HEK293 (cell line): ENCODE measurements at regions not wholly inside any gene's neighbourhood (a gene's known extent, or its start where the extent isn't known, plus 50 kb on each side); places are given as distances from the start of the nearest gene placed in this dataset.

Source experiments
- MEIS1 ChIP-seq: sonication (generic); formaldehyde crosslinking; IDR thresholded peaks from 2 replicates; pipeline ENCODE4 v1.8.1; 2022; ENCODE audit warnings: missing genetic modification reagents, mild to moderate bottlenecking, borderline replicate concordance
- REPIN1 ChIP-seq: fragments of 450-650 bp; formaldehyde crosslinking; IDR thresholded peaks from 2 replicates; pipeline ENCODE4 v1.5.1; 2017; ENCODE audit warnings: missing biosample characterization, missing genetic modification characterization, low read depth
- TRIM28 ChIP-seq: IDR thresholded peaks from 2 replicates; pipeline ENCODE4 v1.6.1; 2011; ENCODE audit warnings: low read length, control low read depth, borderline replicate concordance
- YY1 ChIP-seq: fragments of 450-650 bp; formaldehyde crosslinking; IDR thresholded peaks from 2 replicates; pipeline ENCODE4 v1.5.1; 2018; ENCODE audit warnings: missing biosample characterization, missing genetic modification characterization
- ZNF174 ChIP-seq: fragments of 450-650 bp; formaldehyde crosslinking; IDR thresholded peaks from 2 replicates; pipeline ENCODE4 v1.5.0; 2017; ENCODE audit warnings: missing biosample characterization, mild to moderate bottlenecking, missing genetic modification characterization
- ZNF660 ChIP-seq: fragments of 450-650 bp; IDR thresholded peaks from 2 replicates; pipeline ENCODE4 v1.5.1; 2018; ENCODE audit warnings: missing biosample characterization, mild to moderate bottlenecking, missing genetic modification characterization
- ZNF747 ChIP-seq: fragments of 450-650 bp; formaldehyde crosslinking; IDR thresholded peaks from 2 replicates; pipeline ENCODE4 v1.5.1; 2016; ENCODE audit warnings: missing biosample characterization, missing genetic modification characterization
- ZNF776 ChIP-seq: fragments of 450-650 bp; formaldehyde crosslinking; IDR thresholded peaks from 2 replicates; pipeline ENCODE4 v1.5.0; 2017; ENCODE audit warnings: missing biosample characterization, missing genetic modification characterization, borderline replicate concordance
- ZSCAN16 ChIP-seq: fragments of 450-650 bp; formaldehyde crosslinking; IDR thresholded peaks from 2 replicates; pipeline ENCODE4 v1.5.1; 2016; ENCODE audit warnings: missing biosample characterization, missing genetic modification characterization
- TF ChIP-seq, protein P1 (sequence below): fragments of 450-650 bp; formaldehyde crosslinking; IDR thresholded peaks from 2 replicates; pipeline ENCODE4 v1.5.1; 2016; ENCODE audit warnings: missing biosample characterization, missing genetic modification characterization
- TF ChIP-seq, protein P2 (sequence below): fragments of 450-650 bp; formaldehyde crosslinking; IDR thresholded peaks from 2 replicates; pipeline ENCODE4 v1.5.1; 2017; ENCODE audit warnings: missing biosample characterization, missing genetic modification characterization
- TF ChIP-seq, protein P3 (sequence below): fragments of 450-650 bp; IDR thresholded peaks from 2 replicates; pipeline ENCODE4 v1.5.1; 2018; ENCODE audit warnings: missing biosample characterization, mild to moderate bottlenecking, missing genetic modification characterization

DNA sequence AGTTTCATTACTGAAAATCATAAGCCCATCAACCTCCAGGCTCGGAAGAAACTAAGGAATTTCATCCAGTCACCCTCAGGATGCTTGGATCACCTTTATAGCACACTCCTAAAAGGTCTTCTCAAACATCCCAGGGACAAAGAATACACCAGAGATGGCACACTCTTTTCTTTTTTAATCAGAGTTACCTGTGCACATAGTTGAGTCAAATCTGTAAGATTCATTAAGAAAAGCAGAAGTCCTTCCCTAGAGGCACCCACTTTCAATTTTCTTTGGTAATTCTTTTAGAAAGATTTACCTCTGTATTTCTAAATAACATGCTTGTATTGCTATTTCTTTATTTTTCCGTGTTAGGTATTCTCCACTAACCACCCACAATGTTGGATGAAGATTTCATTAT, 50.6 kb upstream of the IL6 start:
- TF ChIP-seq, protein P1, sequence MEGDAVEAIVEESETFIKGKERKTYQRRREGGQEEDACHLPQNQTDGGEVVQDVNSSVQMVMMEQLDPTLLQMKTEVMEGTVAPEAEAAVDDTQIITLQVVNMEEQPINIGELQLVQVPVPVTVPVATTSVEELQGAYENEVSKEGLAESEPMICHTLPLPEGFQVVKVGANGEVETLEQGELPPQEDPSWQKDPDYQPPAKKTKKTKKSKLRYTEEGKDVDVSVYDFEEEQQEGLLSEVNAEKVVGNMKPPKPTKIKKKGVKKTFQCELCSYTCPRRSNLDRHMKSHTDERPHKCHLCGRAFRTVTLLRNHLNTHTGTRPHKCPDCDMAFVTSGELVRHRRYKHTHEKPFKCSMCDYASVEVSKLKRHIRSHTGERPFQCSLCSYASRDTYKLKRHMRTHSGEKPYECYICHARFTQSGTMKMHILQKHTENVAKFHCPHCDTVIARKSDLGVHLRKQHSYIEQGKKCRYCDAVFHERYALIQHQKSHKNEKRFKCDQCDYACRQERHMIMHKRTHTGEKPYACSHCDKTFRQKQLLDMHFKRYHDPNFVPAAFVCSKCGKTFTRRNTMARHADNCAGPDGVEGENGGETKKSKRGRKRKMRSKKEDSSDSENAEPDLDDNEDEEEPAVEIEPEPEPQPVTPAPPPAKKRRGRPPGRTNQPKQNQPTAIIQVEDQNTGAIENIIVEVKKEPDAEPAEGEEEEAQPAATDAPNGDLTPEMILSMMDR (tag by site-specific recombination) = no peak
- TF ChIP-seq YY1 (tag by site-specific recombination) (no peak), REPIN1 (no peak), ZSCAN16 (tag by site-specific recombination) (no peak), ZNF747 (tag by site-specific recombination) (no peak), MEIS1 (CRISPR knock-in tag) (no peak), TRIM28 (no peak), ZNF660 (no peak), ZNF776 (tag by site-specific recombination) (no peak), ZNF174 (tag by site-specific recombination) (no peak)
- TF ChIP-seq, protein P2, sequence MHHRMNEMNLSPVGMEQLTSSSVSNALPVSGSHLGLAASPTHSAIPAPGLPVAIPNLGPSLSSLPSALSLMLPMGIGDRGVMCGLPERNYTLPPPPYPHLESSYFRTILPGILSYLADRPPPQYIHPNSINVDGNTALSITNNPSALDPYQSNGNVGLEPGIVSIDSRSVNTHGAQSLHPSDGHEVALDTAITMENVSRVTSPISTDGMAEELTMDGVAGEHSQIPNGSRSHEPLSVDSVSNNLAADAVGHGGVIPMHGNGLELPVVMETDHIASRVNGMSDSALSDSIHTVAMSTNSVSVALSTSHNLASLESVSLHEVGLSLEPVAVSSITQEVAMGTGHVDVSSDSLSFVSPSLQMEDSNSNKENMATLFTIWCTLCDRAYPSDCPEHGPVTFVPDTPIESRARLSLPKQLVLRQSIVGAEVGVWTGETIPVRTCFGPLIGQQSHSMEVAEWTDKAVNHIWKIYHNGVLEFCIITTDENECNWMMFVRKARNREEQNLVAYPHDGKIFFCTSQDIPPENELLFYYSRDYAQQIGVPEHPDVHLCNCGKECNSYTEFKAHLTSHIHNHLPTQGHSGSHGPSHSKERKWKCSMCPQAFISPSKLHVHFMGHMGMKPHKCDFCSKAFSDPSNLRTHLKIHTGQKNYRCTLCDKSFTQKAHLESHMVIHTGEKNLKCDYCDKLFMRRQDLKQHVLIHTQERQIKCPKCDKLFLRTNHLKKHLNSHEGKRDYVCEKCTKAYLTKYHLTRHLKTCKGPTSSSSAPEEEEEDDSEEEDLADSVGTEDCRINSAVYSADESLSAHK (tag by site-specific recombination) = no peak
- TF ChIP-seq, protein P3, sequence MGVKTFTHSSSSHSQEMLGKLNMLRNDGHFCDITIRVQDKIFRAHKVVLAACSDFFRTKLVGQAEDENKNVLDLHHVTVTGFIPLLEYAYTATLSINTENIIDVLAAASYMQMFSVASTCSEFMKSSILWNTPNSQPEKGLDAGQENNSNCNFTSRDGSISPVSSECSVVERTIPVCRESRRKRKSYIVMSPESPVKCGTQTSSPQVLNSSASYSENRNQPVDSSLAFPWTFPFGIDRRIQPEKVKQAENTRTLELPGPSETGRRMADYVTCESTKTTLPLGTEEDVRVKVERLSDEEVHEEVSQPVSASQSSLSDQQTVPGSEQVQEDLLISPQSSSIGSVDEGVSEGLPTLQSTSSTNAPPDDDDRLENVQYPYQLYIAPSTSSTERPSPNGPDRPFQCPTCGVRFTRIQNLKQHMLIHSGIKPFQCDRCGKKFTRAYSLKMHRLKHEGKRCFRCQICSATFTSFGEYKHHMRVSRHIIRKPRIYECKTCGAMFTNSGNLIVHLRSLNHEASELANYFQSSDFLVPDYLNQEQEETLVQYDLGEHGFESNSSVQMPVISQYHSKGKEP (tag by site-specific recombination) = no peak
